UCSD-AML1 (cell line): ENCODE measurements at regions not wholly inside any gene's neighbourhood (a gene's known extent, or its start where the extent isn't known, plus 50 kb on each side); places are given as distances from the start of the nearest gene placed in this dataset.
"Not testable (repeated sequence)": the region's sequence is repeated elsewhere in the genome, so short reads cannot be mapped to it uniquely, and the experiment has no call there.

Source experiments
- DNase-seq: peaks from one replicate; lab custom pipeline; 2025; ENCODE audit not compliant: unreplicated experiment; lab: John Stamatoyannopoulos, UW

GRCh38 chr11:121907379-121907778, 208.6 kb downstream of the BLID start:
- no peak for DNase-seq

- DNase-seq, result no peak
Measured at GRCh38 chr11:121904148-121904547, 211.9 kb downstream of the BLID start.

GRCh38 chr11:121901886-121902285, 214.1 kb downstream of the BLID start:
- DNase-seq, result no peak

GRCh38 chr11:121901417-121901816, 214.6 kb downstream of the BLID start:
- not testable (repeated sequence) for DNase-seq

- DNase-seq, result no peak
Measured at GRCh38 chr11:121899520-121899919, 216.5 kb downstream of the BLID start.

- no peak for DNase-seq
Measured at GRCh38 chr11:121898903-121899302, 217.1 kb downstream of the BLID start.

- no peak for DNase-seq
Measured at GRCh38 chr11:121895919-121896318, 220.1 kb downstream of the BLID start.

- no peak for DNase-seq
Measured at GRCh38 chr11:121894581-121894980, 221.4 kb downstream of the BLID start.

- DNase-seq, result no peak
Measured at GRCh38 chr11:121892863-121893262, 223.2 kb downstream of the BLID start.

GRCh38 chr11:121892131-121892681, 223.8 kb downstream of the BLID start:
- no peak for DNase-seq

- no peak for DNase-seq
Measured at GRCh38 chr11:121890946-121891515, 225.0 kb downstream of the BLID start.

GRCh38 chr11:121890377-121890776, 225.6 kb downstream of the BLID start:
- no peak for DNase-seq

- no peak for DNase-seq
Measured at GRCh38 chr11:121889931-121890330, 226.1 kb downstream of the BLID start.

GRCh38 chr11:121889186-121889585, 226.8 kb downstream of the BLID start:
- no peak for DNase-seq

- DNase-seq, result no peak
Measured at GRCh38 chr11:121887976-121888557, 227.9 kb downstream of the BLID start.

GRCh38 chr11:121887569-121887968, 228.4 kb downstream of the BLID start:
- no peak for DNase-seq

- DNase-seq, result no peak
Measured at GRCh38 chr11:121886996-121887395, 229.0 kb downstream of the BLID start.

- DNase-seq, result no peak
Measured at GRCh38 chr11:121886005-121886734, 229.8 kb downstream of the BLID start.

- no peak for DNase-seq
Measured at GRCh38 chr11:121884626-121885025, 231.4 kb downstream of the BLID start.

- DNase-seq, result no peak
Measured at GRCh38 chr11:121881806-121882205, 234.2 kb downstream of the BLID start.

- no peak for DNase-seq
Measured at GRCh38 chr11:121877152-121877551, 238.9 kb downstream of the BLID start.

- DNase-seq, result no peak
Measured at GRCh38 chr11:121873766-121874165, 242.2 kb downstream of the BLID start.
